ENCODE measurements at regions not wholly inside any gene's neighbourhood (a gene's known extent, or its start where the extent isn't known, plus 50 kb on each side); places are given as distances from the start of the nearest gene placed in this dataset.

- TF ChIP-seq CTCF (IDR thresholded peaks at IDR 0.05; ENCODE audit: low read length) (no peak), EZH2 (IDR thresholded peaks at IDR 0.05; ENCODE audit: borderline replicate concordance, low read length) (no peak)
- Histone ChIP-seq H3K4me3 (ENCODE audit: low read depth, low read length, poor library complexity, severe bottlenecking) (no peak overlapping the region), H3K27me3 (ENCODE audit: insufficient read depth, low read length) (no peaks in the 10 kb centered on the region)
Measured at GRCh38 chr3:70863049-70863448, 550.6 kb upstream of the MDFIC2 start.

GRCh38 chr3:70861855-70862254, 549.4 kb upstream of the MDFIC2 start:
- H3K36me3 ChIP-seq (ENCODE audit: insufficient read depth, low read length) = no peaks in the 10 kb centered on the region
- H3K9me3 ChIP-seq (ENCODE audit: low read length) = no peaks in the 10 kb centered on the region
- no peak overlapping the region for H3K4me3 ChIP-seq (ENCODE audit: low read depth, low read length, poor library complexity, severe bottlenecking)
- H3K9ac ChIP-seq (ENCODE audit: low read length) = no peak overlapping the region
- no peaks in the 10 kb centered on the region for H3F3A ChIP-seq (ENCODE audit: insufficient read depth, low read length)
- no peaks in the 10 kb centered on the region for H3K9me2 ChIP-seq (ENCODE audit: low read depth, low read length)
- no peaks in the 10 kb centered on the region for H3K79me2 ChIP-seq (ENCODE audit: insufficient read depth, low read length)
- H3K27me3 ChIP-seq (ENCODE audit: insufficient read depth, low read length) = no peaks in the 10 kb centered on the region
- no peaks in the 10 kb centered on the region for H4K20me1 ChIP-seq (ENCODE audit: insufficient read depth, low read length)
- no peak for TF ChIP-seq CTCF (IDR thresholded peaks at IDR 0.05; ENCODE audit: low read length)
- no peak for TF ChIP-seq EZH2 (IDR thresholded peaks at IDR 0.05; ENCODE audit: borderline replicate concordance, low read length)
- H3K4me1 ChIP-seq (ENCODE audit: insufficient read depth, low read length, severe bottlenecking) = no peaks in the 10 kb centered on the region
- no peak overlapping the region for H3K27ac ChIP-seq (ENCODE audit: low read depth, low read length, poor library complexity, severe bottlenecking)
- H2AFZ ChIP-seq (ENCODE audit: low read length) = no peak overlapping the region
- no peak overlapping the region for H3K4me2 ChIP-seq (ENCODE audit: low read length)

More at GRCh38 chr3:70863049-70863448, 550.6 kb upstream of the MDFIC2 start:
- Histone ChIP-seq H3K4me2 (ENCODE audit: low read length) (no peak overlapping the region), H3F3A (ENCODE audit: insufficient read depth, low read length) (no peaks in the 10 kb centered on the region), H3K27ac (ENCODE audit: low read depth, low read length, poor library complexity, severe bottlenecking) (no peak overlapping the region), H4K20me1 (ENCODE audit: insufficient read depth, low read length) (no peaks in the 10 kb centered on the region), H3K9ac (ENCODE audit: low read length) (no peak overlapping the region), H3K9me2 (ENCODE audit: low read depth, low read length) (no peaks in the 10 kb centered on the region), H3K79me2 (ENCODE audit: insufficient read depth, low read length) (no peaks in the 10 kb centered on the region), H2AFZ (ENCODE audit: low read length) (no peak overlapping the region), H3K36me3 (ENCODE audit: insufficient read depth, low read length) (no peaks in the 10 kb centered on the region), H3K4me1 (ENCODE audit: insufficient read depth, low read length, severe bottlenecking) (no peaks in the 10 kb centered on the region), H3K9me3 (ENCODE audit: low read length) (no peaks in the 10 kb centered on the region)

- Histone ChIP-seq H3K4me2 (ENCODE audit: low read length) (no peak overlapping the region), H3K9ac (ENCODE audit: low read length) (no peak overlapping the region), H3K9me2 (ENCODE audit: low read depth, low read length) (no peaks in the 10 kb centered on the region), H3K4me1 (ENCODE audit: insufficient read depth, low read length, severe bottlenecking) (no peaks in the 10 kb centered on the region), H2AFZ (ENCODE audit: low read length) (no peak overlapping the region), H3F3A (ENCODE audit: insufficient read depth, low read length) (no peaks in the 10 kb centered on the region), H3K36me3 (ENCODE audit: insufficient read depth, low read length) (no peaks in the 10 kb centered on the region), H3K27ac (ENCODE audit: low read depth, low read length, poor library complexity, severe bottlenecking) (no peak overlapping the region), H3K4me3 (ENCODE audit: low read depth, low read length, poor library complexity, severe bottlenecking) (no peak overlapping the region), H3K27me3 (ENCODE audit: insufficient read depth, low read length) (no peaks in the 10 kb centered on the region), H3K79me2 (ENCODE audit: insufficient read depth, low read length) (no peaks in the 10 kb centered on the region), H4K20me1 (ENCODE audit: insufficient read depth, low read length) (no peaks in the 10 kb centered on the region), H3K9me3 (ENCODE audit: low read length) (no peaks in the 10 kb centered on the region)
- no peak for TF ChIP-seq EZH2 (IDR thresholded peaks at IDR 0.05; ENCODE audit: borderline replicate concordance, low read length)
- no peak for TF ChIP-seq CTCF (IDR thresholded peaks at IDR 0.05; ENCODE audit: low read length)
Measured at GRCh38 chr3:70861234-70861633, 548.8 kb upstream of the MDFIC2 start.

Measured in OCI-LY1 (cell line).